Naive thymus-derived CD4-positive, alpha-beta T cell (primary cell): ENCODE measurements at regions not wholly inside any gene's neighbourhood (a gene's known extent, or its start where the extent isn't known, plus 50 kb on each side); places are given as distances from the start of the nearest gene placed in this dataset.

Source experiments
- ATAC-seq: fragments of 150-1000 bp; cut with Tn5 transposase; 2 replicates; pipeline ENCODE4 v1.10.0; 2021; ENCODE audit warnings: mild to moderate bottlenecking, moderate library complexity
- CTCF ChIA-PET: fragments of 350-600 bp; sonication (Branson Sonifier 250); formaldehyde crosslinking; loops from one replicate; lab custom pipeline; 2021; ENCODE audit warnings: antibody characterized with exemption; lab: Charles Lee
- POLR2A ChIA-PET: fragments of 350-600 bp; sonication (Branson Sonifier 250); formaldehyde crosslinking; loops from one replicate; lab custom pipeline; 2021; ENCODE audit warnings: antibody characterized with exemption, inconsistent platforms; lab: Charles Lee
- DNase-seq, 9 donors: peaks; one replicate each; pipeline versions ENCODE4 v3.0.0 to v3.0.0-alpha.2; 2020 to 2022; ENCODE audit warnings: mixed read lengths in 1 of 9
- H3K27ac ChIP-seq: one replicate; pipeline ENCODE4 v1.7.0; 2013; ENCODE audit warnings: mild to moderate bottlenecking, low read depth, low read length, moderate library complexity
- H3K27me3 ChIP-seq, 2 donors: one replicate each; pipeline ENCODE4 v1.7.0; 2013; ENCODE audit warnings: low read length in 2 of 2, mild to moderate bottlenecking in 2 of 2, moderate library complexity in 2 of 2; ENCODE audit not compliant: control insufficient read depth in 2 of 2, insufficient read depth in 2 of 2
- H3K36me3 ChIP-seq, 3 experiments: 1 replicate in 2 of 3; 2 replicates in 1 of 3; pipeline ENCODE4 v1.7.0; 2013; ENCODE audit warnings: low read length in 3 of 3, mild to moderate bottlenecking in 3 of 3, moderate library complexity in 1 of 3; ENCODE audit not compliant: insufficient read depth in 3 of 3, control insufficient read depth in 2 of 3
- H3K4me1 ChIP-seq, 2 donors: one replicate each; pipeline ENCODE4 v1.7.0; 2013; ENCODE audit warnings: low read length in 2 of 2, mild to moderate bottlenecking in 2 of 2, moderate library complexity in 1 of 2; ENCODE audit not compliant: control insufficient read depth in 2 of 2, insufficient read depth in 2 of 2
- H3K4me3 ChIP-seq: 2 replicates; pipeline ENCODE4 v1.7.0; 2013; ENCODE audit warnings: mild to moderate bottlenecking, low read length
- H3K9me3 ChIP-seq, 3 experiments: 1 replicate in 2 of 3; 2 replicates in 1 of 3; pipeline ENCODE4 v1.7.0; 2013; ENCODE audit warnings: low read length in 3 of 3; ENCODE audit not compliant: control insufficient read depth in 2 of 3
- H3K27ac Mint-ChIP-seq, 9 donors: one replicate each; pipeline ENCODE4 v1.8.0; 2020 to 2022; ENCODE audit warnings: mixed read lengths in 9 of 9, mild to moderate bottlenecking in 8 of 9, moderate library complexity in 5 of 9, inconsistent platforms in 2 of 9
- H3K27me3 Mint-ChIP-seq, 5 donors: one replicate each; pipeline ENCODE4 v1.8.0; 2021 to 2022; ENCODE audit warnings: mixed read lengths in 5 of 5, mild to moderate bottlenecking in 1 of 5
- H3K36me3 Mint-ChIP-seq, 5 donors: one replicate each; pipeline ENCODE4 v1.8.0; 2020 to 2022; ENCODE audit warnings: mixed read lengths in 5 of 5, mild to moderate bottlenecking in 3 of 5, inconsistent platforms in 1 of 5
- H3K4me1 Mint-ChIP-seq, 7 donors: one replicate each; pipeline ENCODE4 v1.8.0; 2020 to 2022; ENCODE audit warnings: mixed read lengths in 7 of 7, mild to moderate bottlenecking in 3 of 7, inconsistent platforms in 1 of 7
- H3K4me3 Mint-ChIP-seq, 10 donors: one replicate each; pipeline ENCODE4 v1.8.0; 2020 to 2022; ENCODE audit warnings: mild to moderate bottlenecking in 10 of 10, mixed read lengths in 10 of 10, moderate library complexity in 6 of 10, inconsistent platforms in 2 of 10
- H3K9me3 Mint-ChIP-seq, 11 donors: one replicate each; pipeline ENCODE4 v1.8.0; 2020 to 2022; ENCODE audit warnings: mixed read lengths in 11 of 11, mild to moderate bottlenecking in 4 of 11, inconsistent platforms in 1 of 11, moderate library complexity in 1 of 11
- intact Hi-C, 2 donors: fragments of 100-400 bp; cut with micrococcal nuclease; formaldehyde crosslinking; loops; one replicate each; pipeline ENCODE4 v1.15.1; 2023

DNA sequence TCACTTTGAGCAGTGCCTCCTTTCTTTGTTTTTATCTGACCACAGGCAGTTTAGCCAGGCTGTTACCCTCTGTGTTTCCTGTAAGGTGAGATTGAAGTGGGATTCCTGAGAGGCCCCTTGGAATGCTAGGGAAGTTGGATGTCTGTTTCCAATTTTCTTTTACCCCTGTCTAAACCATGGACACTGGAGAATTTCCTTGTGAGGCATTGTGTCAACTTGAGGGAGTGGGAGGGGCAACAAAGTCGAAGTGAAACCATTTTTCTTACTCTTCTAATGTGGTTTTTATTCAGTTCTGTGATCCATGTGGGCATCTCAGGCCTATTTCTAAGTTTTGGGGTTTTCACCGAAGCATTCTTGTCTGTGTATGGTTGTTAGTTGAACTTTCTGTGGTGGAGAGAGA, 296.1 kb upstream of the UGT8 start:
- DNase-seq (no peak), ATAC-seq (no peak)
- Mint-ChIP-seq H3K9me3 (peaks cover 0 to 16% (median 2%) of the 10 kb centered on the region in 11 donors), H3K4me3 (no peak overlapping the region), H3K36me3 (no peaks in the 10 kb centered on the region), H3K4me1 (no peaks in the 10 kb centered on the region), H3K27ac (no peak overlapping the region), H3K27me3 (peaks cover 0 to 13% (median 8%) of the 10 kb centered on the region in 5 donors)
- Histone ChIP-seq H3K9me3 (no peaks in the 10 kb centered on the region), H3K36me3 (no peaks in the 10 kb centered on the region), H3K4me1 (no peaks in the 10 kb centered on the region), H3K4me3 (no peak overlapping the region), H3K27ac (no peak overlapping the region), H3K27me3 (no peaks in the 10 kb centered on the region)
- CTCF ChIA-PET = no interaction called here
- intact Hi-C loops = no loop called here
- POLR2A ChIA-PET = no interaction called here

GRCh38 chr4:114304046-114304445, 294.6 kb upstream of the UGT8 start:
- no peak for ATAC-seq
- CTCF ChIA-PET = no interaction called here
- POLR2A ChIA-PET = no interaction called here

DNA sequence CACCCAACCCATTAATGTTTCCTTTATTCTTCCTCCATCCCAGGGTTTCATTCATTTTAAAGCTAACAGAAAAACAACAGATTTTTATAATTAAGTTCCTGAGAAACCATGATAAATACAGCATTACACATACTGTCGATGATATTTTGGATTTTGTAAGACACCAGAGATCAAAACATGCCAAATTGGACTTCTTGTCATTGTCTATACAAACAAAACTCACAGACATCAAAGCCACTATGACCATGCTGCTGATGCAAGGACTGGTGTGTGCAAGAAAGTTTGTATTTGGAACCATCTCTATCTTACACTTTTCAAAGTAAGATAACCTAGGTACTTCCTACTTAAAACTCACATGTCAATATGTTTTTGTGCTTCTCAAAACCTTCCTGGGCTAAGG, 294.0 kb upstream of the UGT8 start:
- Mint-ChIP-seq H3K27me3 (peaks cover 0 to 18% (median 12%) of the 10 kb centered on the region in 5 donors), H3K9me3 (peaks cover 0 to 15% (median 2%) of the 10 kb centered on the region in 11 donors), H3K4me3 (no peak overlapping the region), H3K36me3 (no peaks in the 10 kb centered on the region), H3K4me1 (no peaks in the 10 kb centered on the region), H3K27ac (no peak overlapping the region)
- ATAC-seq (no peak), DNase-seq (no peak)
- Histone ChIP-seq H3K36me3 (no peaks in the 10 kb centered on the region), H3K9me3 (no peaks in the 10 kb centered on the region), H3K4me3 (no peak overlapping the region), H3K4me1 (no peaks in the 10 kb centered on the region), H3K27me3 (no peaks in the 10 kb centered on the region), H3K27ac (no peak overlapping the region)
- intact Hi-C loops = no loop called here
- POLR2A ChIA-PET = no interaction called here
- CTCF ChIA-PET = no interaction called here

More at GRCh38 chr4:114304046-114304445, 294.6 kb upstream of the UGT8 start:
- Mint-ChIP-seq H3K4me1 (no peaks in the 10 kb centered on the region), H3K27me3 (peaks cover 0 to 18% (median 12%) of the 10 kb centered on the region in 5 donors), H3K4me3 (no peak overlapping the region), H3K27ac (no peak overlapping the region), H3K36me3 (no peaks in the 10 kb centered on the region), H3K9me3 (peaks cover 0 to 16% (median 2%) of the 10 kb centered on the region in 11 donors)
- intact Hi-C loops = no loop called here
- Histone ChIP-seq H3K27ac (no peak overlapping the region), H3K36me3 (no peaks in the 10 kb centered on the region), H3K4me1 (no peaks in the 10 kb centered on the region), H3K9me3 (no peaks in the 10 kb centered on the region), H3K4me3 (no peak overlapping the region), H3K27me3 (no peaks in the 10 kb centered on the region)
- DNase-seq = no peak

DNA sequence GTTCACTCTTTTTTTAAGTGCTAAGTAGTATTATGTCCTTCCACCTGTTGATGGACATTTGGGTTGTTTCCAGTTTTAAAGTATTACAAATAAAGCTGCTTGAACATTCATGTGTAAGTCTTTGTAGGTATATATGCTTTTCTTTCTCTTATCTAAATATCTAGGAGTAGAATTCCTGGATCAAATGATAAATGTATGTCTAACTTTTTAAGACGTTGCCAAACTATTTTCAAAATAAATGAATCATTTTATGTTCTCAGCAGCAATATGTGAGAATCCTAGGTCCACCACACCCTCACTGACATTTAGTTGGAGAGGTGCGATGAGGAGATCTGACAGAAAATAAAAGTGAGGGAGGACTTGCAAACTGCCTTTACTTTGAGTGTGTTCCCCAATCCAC, 291.7 kb upstream of the UGT8 start:
- H3K27ac Mint-ChIP-seq = no peak overlapping the region

DNA sequence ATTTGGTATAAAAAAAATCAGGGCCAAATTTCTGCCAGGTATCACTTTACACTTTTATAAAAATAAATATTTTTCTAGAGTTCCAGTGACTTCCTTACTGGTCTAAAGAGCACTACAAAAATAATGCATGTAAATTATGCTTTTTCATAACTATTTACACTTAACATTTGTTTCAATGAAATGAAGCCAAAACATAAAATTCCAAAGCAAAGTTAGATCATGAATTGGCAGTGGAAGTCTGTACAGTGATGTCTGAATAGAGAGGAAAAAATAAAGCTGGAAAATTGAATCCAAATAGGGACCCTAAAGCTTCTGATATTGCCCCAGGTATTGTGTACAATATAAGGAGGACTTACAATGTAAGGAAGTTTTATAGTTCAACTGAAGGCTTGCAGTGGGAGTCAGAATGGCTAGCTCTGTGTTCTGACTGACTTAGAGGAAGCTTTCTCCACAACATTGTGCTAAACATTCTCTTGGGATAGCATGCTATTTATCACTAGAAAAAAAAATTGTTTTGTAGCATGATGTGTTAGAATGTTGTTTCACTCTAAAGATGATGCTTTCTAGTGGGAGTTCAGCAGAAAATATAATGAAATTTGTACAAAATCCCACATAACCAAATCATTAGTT, 288.2 kb upstream of the UGT8 start:
- Histone ChIP-seq H3K9me3 (no peaks in the 10 kb centered on the region), H3K27ac (no peak overlapping the region), H3K36me3 (no peaks in the 10 kb centered on the region), H3K4me1 (no peaks in the 10 kb centered on the region), H3K4me3 (no peak overlapping the region), H3K27me3 (peaks cover 0 to 3% of the 10 kb centered on the region in 2 donors)
- Mint-ChIP-seq H3K36me3 (no peaks in the 10 kb centered on the region), H3K27me3 (peaks cover 0 to 28% (median 24%) of the 10 kb centered on the region in 5 donors), H3K9me3 (peaks cover 0 to 1% (median 0%) of the 10 kb centered on the region in 11 donors), H3K27ac (no peak overlapping the region), H3K4me1 (no peaks in the 10 kb centered on the region), H3K4me3 (no peak overlapping the region)
- intact Hi-C loops = no loop called here
- DNase-seq (no peak), ATAC-seq (no peak)
- ChIA-PET CTCF (no interaction called here), POLR2A (no interaction called here)

More for the DNA sequence above, 291.7 kb upstream of the UGT8 start:
- Histone ChIP-seq H3K27me3 (peaks cover 0 to 3% of the 10 kb centered on the region in 2 donors), H3K4me3 (no peak overlapping the region), H3K4me1 (no peaks in the 10 kb centered on the region), H3K9me3 (no peaks in the 10 kb centered on the region), H3K27ac (no peak overlapping the region), H3K36me3 (no peaks in the 10 kb centered on the region)
- no peak overlapping the region for H3K4me3 Mint-ChIP-seq
- H3K9me3 Mint-ChIP-seq = peaks cover 0 to 7% (median 0%) of the 10 kb centered on the region in 11 donors
- POLR2A ChIA-PET = no interaction called here
- H3K36me3 Mint-ChIP-seq = no peaks in the 10 kb centered on the region
- no peak for DNase-seq
- no peaks in the 10 kb centered on the region for H3K4me1 Mint-ChIP-seq
- H3K27me3 Mint-ChIP-seq = peaks cover 0 to 21% (median 15%) of the 10 kb centered on the region in 5 donors
- CTCF ChIA-PET = no interaction called here
- ATAC-seq = no peak
- intact Hi-C loops = no loop called here

- Mint-ChIP-seq H3K36me3 (no peaks in the 10 kb centered on the region), H3K4me3 (no peak overlapping the region), H3K27ac (no peak overlapping the region), H3K9me3 (peaks cover 0 to 2% (median 0%) of the 10 kb centered on the region in 11 donors), H3K27me3 (peaks cover 0 to 24% (median 21%) of the 10 kb centered on the region in 5 donors), H3K4me1 (no peaks in the 10 kb centered on the region)
- ChIA-PET POLR2A (no interaction called here), CTCF (no interaction called here)
- Histone ChIP-seq H3K9me3 (no peaks in the 10 kb centered on the region), H3K27me3 (peaks cover 0 to 3% of the 10 kb centered on the region in 2 donors), H3K27ac (no peak overlapping the region), H3K4me3 (no peak overlapping the region), H3K36me3 (no peaks in the 10 kb centered on the region), H3K4me1 (no peaks in the 10 kb centered on the region)
- DNase-seq = no peak
- ATAC-seq = no peak
- intact Hi-C loops = no loop called here
These were observed 286.8 kb upstream of the UGT8 start for GRCh38 chr4:114311787-114312186.

GRCh38 chr4:114312338-114312737, 286.3 kb upstream of the UGT8 start:
- peaks cover 0 to 18% (median 17%) of the 10 kb centered on the region in 5 donors for H3K27me3 Mint-ChIP-seq
- Histone ChIP-seq H3K27ac (no peak overlapping the region), H3K36me3 (no peaks in the 10 kb centered on the region), H3K4me1 (no peaks in the 10 kb centered on the region), H3K4me3 (no peak overlapping the region), H3K27me3 (peaks cover 0 to 3% of the 10 kb centered on the region in 2 donors), H3K9me3 (no peaks in the 10 kb centered on the region)
- peaks cover 0 to 2% (median 0%) of the 10 kb centered on the region in 11 donors for H3K9me3 Mint-ChIP-seq
- H3K36me3 Mint-ChIP-seq = no peaks in the 10 kb centered on the region
- DNase-seq (no peak), ATAC-seq (no peak)
- H3K27ac Mint-ChIP-seq = no peak overlapping the region
- intact Hi-C loops = no loop called here
- ChIA-PET CTCF (no interaction called here), POLR2A (no interaction called here)
- H3K4me1 Mint-ChIP-seq = no peaks in the 10 kb centered on the region
- no peak overlapping the region for H3K4me3 Mint-ChIP-seq
